ENCODE measurements at regions not wholly inside any gene's neighbourhood (a gene's known extent, or its start where the extent isn't known, plus 50 kb on each side); places are given as distances from the start of the nearest gene placed in this dataset.
A peak's percentile ranks its signal among the peaks of the same experiment; 100 is the strongest.

- TF ChIP-seq ZNF462 (CRISPR knock-in tag; IDR thresholded peaks at IDR 0.05), result no peak
These were observed 129.0 kb downstream of the AACS start (continued) for GRCh38 chr12:125194163-125194773.

GRCh38 chr12:125194987-125195386 lies 129.8 kb downstream of the AACS start:
- Histone ChIP-seq H3K4me3 (no peak overlapping the region), H3K4me1 (ENCODE audit: insufficient read depth) (peaks cover 52% of the 10 kb centered on the region), H3K4me2 (no peak overlapping the region), H4K20me1 (replicated peaks; ENCODE audit: insufficient read depth) (peaks cover 78% of the 10 kb centered on the region), H3K27ac (ENCODE audit: low read depth) (no peak overlapping the region), H3K36me3 (ENCODE audit: insufficient read depth) (no peaks in the 10 kb centered on the region; the same call in none of the 2 replicates), H3K27me3 (ENCODE audit: insufficient read depth) (0 out of 2 replicates have a peak, but pooled peaks cover 7% of the 10 kb centered on the region), H3K9me2 (ENCODE audit: insufficient read depth) (no peaks in the 10 kb centered on the region), H3F3A (replicated peaks; ENCODE audit: low read depth) (peaks cover 23% of the 10 kb centered on the region), H3K79me2 (replicated peaks; ENCODE audit: insufficient read depth) (peaks cover 92% of the 10 kb centered on the region), H2AFZ (no peak overlapping the region)
- H3K36me3 Mint-ChIP-seq (ENCODE audit: low read depth), result peaks cover 40% of the 10 kb centered on the region
- DNase-seq (ENCODE audit: low spot score), result no peak
- TF ChIP-seq REST (IDR thresholded peaks at IDR 0.05; ENCODE audit: unreplicated experiment) (peak; percentile 80), CTCF (conservative IDR thresholded peaks at IDR 0.05; ENCODE audit: low read depth in 2 of 2) (no peak)
- H3K4me3 Mint-ChIP-seq, result peak overlapping the region; percentile 55; the same call in 1 of the 3 replicates
- H3K4me1 Mint-ChIP-seq, result peaks cover 83% of the 10 kb centered on the region
- H3K27me3 Mint-ChIP-seq (ENCODE audit: insufficient read depth, low read depth, poor library complexity), result peaks cover 14% of the 10 kb centered on the region
- 0 out of 2 replicates have a peak overlapping the region, but pooled peaks have one; percentile 54 for H3K27ac Mint-ChIP-seq
- H3K9me3 Mint-ChIP-seq, result no peaks in the 10 kb centered on the region; the same call in 2 of the 3 replicates
- ATAC-seq, result peak; percentile 13
